WTC11 (cell line): ENCODE measurements at regions not wholly inside any gene's neighbourhood (a gene's known extent, or its start where the extent isn't known, plus 50 kb on each side); places are given as distances from the start of the nearest gene placed in this dataset.

Experiments
- ATAC-seq: fragments of 200-7000 bp; cut with Tn5 transposase; 2 replicates; pipeline ENCODE4 v1.10.0; 2021; ENCODE audit warnings: mild to moderate bottlenecking, moderate library complexity
- CTCF ChIA-PET: fragments of 300-600 bp; sonication (Branson Sonifier 250); formaldehyde crosslinking; loops from one replicate; lab custom pipeline; 2021; ENCODE audit warnings: antibody characterized with exemption; lab: Charles Lee
- POLR2A ChIA-PET: fragments of 350-600 bp; sonication (Branson Sonifier 250); formaldehyde crosslinking; loops from one replicate; lab custom pipeline; 2021; ENCODE audit warnings: antibody characterized with exemption; lab: Charles Lee
- DNase-seq: peaks from one replicate; pipeline ENCODE4 v3.0.0; 2021; ENCODE audit warnings: low spot score
- H3K27ac Mint-ChIP-seq: 2 replicates; pipeline ENCODE4 v1.8.0; 2021; ENCODE audit warnings: mixed read lengths
- H3K27me3 Mint-ChIP-seq: 2 replicates; pipeline ENCODE4 v1.8.0; 2021; ENCODE audit warnings: low read depth, mild to moderate bottlenecking, moderate library complexity, mixed read lengths
- H3K36me3 Mint-ChIP-seq: 2 replicates; pipeline ENCODE4 v1.8.0; 2021; ENCODE audit warnings: mixed read lengths
- H3K4me1 Mint-ChIP-seq: 2 replicates; pipeline ENCODE4 v1.8.0; 2022; ENCODE audit warnings: mixed read lengths
- H3K4me3 Mint-ChIP-seq: 2 replicates; pipeline ENCODE4 v1.8.0; 2021; ENCODE audit warnings: mild to moderate bottlenecking, moderate library complexity, mixed read lengths
- H3K9me3 Mint-ChIP-seq: 2 replicates; pipeline ENCODE4 v1.8.0; 2021; ENCODE audit warnings: mixed read lengths
- AFF4 ChIP-seq: sonication (generic); formaldehyde crosslinking; IDR thresholded peaks from 2 replicates; pipeline ENCODE4 v1.8.1; 2023; ENCODE audit warnings: mild to moderate bottlenecking, missing genetic modification reagents, borderline replicate concordance
- AR ChIP-seq: fragments of 250-450 bp; sonication (Bioruptor Pico); IDR thresholded peaks from 2 replicates; pipeline ENCODE4 v1.9.0; 2021; ENCODE audit warnings: mild to moderate bottlenecking
- ATF1 ChIP-seq: sonication (generic); formaldehyde crosslinking; IDR thresholded peaks from 2 replicates; pipeline ENCODE4 v1.8.1; 2023; ENCODE audit warnings: mild to moderate bottlenecking, moderate library complexity, missing genetic modification reagents
- FOXK1 ChIP-seq: sonication (generic); formaldehyde crosslinking; IDR thresholded peaks from 2 replicates; pipeline ENCODE4 v1.8.0; 2022; ENCODE audit warnings: mild to moderate bottlenecking, moderate library complexity, missing genetic modification reagents
- KAT7 ChIP-seq: sonication (generic); formaldehyde crosslinking; IDR thresholded peaks from 2 replicates; pipeline ENCODE4 v1.8.1; 2023; ENCODE audit warnings: missing genetic modification reagents, mild to moderate bottlenecking, borderline replicate concordance
- OVOL2 ChIP-seq: fragments of 250-450 bp; sonication (Bioruptor Pico); IDR thresholded peaks from 2 replicates; pipeline ENCODE4 v1.9.0; 2021; ENCODE audit warnings: mild to moderate bottlenecking, borderline replicate concordance
- PRDM15 ChIP-seq: sonication (generic); formaldehyde crosslinking; IDR thresholded peaks from 2 replicates; pipeline ENCODE4 v1.8.0; 2022; ENCODE audit warnings: missing genetic modification reagents
- PRRX2 ChIP-seq: fragments of 250-450 bp; sonication (Bioruptor Pico); IDR thresholded peaks from 2 replicates; pipeline ENCODE4 v1.8.0; 2021; ENCODE audit warnings: mild to moderate bottlenecking
- SMAD4 ChIP-seq: sonication (generic); formaldehyde crosslinking; IDR thresholded peaks from 2 replicates; pipeline ENCODE4 v1.8.0; 2022; ENCODE audit warnings: mild to moderate bottlenecking, missing genetic modification reagents
- SP1 ChIP-seq: sonication (generic); formaldehyde crosslinking; conservative IDR thresholded peaks from 2 replicates; pipeline ENCODE4 v1.8.1; 2022; ENCODE audit warnings: missing genetic modification reagents
- ZNF121 ChIP-seq: sonication (generic); formaldehyde crosslinking; IDR thresholded peaks from 2 replicates; pipeline ENCODE4 v1.8.0; 2023; ENCODE audit warnings: missing genetic modification reagents
- ZNF219 ChIP-seq: sonication (generic); formaldehyde crosslinking; IDR thresholded peaks from 2 replicates; pipeline ENCODE4 v1.8.0; 2023; ENCODE audit warnings: missing genetic modification reagents, mild to moderate bottlenecking, borderline replicate concordance
- ZNF263 ChIP-seq: sonication (generic); formaldehyde crosslinking; IDR thresholded peaks from 2 replicates; pipeline ENCODE4 v1.8.1; 2022; ENCODE audit warnings: low read depth, mild to moderate bottlenecking, moderate library complexity, missing genetic modification reagents
- TF ChIP-seq, protein P1 (sequence below): sonication (generic); formaldehyde crosslinking; IDR thresholded peaks from 2 replicates; pipeline ENCODE4 v1.8.0; 2023; ENCODE audit warnings: mild to moderate bottlenecking, missing genetic modification reagents
- TF ChIP-seq, protein P2 (sequence below): fragments of 250-450 bp; sonication (Bioruptor Pico); IDR thresholded peaks from 2 replicates; pipeline ENCODE4 v1.8.0; 2021; ENCODE audit warnings: mild to moderate bottlenecking

DNA sequence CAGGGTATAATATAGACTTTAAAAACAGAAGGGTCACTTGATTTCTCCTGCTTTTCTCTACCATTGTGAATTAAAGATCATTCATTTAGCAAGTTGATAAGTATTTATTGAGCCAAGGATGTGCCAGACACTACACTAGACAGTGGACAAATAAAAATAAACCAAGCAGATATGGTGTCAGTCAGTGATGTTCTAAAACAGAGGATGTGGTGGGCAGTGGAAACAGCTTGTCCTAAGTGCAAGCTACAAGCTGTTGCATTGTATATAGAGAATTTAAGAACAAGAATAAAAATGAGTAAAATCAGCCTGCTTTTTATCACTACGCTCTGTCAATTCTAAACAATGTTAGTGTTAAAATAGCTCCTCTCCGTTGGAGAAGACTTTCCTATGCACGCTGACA is 637.3 kb upstream of the GRM7 start:
- TF ChIP-seq, protein P1, sequence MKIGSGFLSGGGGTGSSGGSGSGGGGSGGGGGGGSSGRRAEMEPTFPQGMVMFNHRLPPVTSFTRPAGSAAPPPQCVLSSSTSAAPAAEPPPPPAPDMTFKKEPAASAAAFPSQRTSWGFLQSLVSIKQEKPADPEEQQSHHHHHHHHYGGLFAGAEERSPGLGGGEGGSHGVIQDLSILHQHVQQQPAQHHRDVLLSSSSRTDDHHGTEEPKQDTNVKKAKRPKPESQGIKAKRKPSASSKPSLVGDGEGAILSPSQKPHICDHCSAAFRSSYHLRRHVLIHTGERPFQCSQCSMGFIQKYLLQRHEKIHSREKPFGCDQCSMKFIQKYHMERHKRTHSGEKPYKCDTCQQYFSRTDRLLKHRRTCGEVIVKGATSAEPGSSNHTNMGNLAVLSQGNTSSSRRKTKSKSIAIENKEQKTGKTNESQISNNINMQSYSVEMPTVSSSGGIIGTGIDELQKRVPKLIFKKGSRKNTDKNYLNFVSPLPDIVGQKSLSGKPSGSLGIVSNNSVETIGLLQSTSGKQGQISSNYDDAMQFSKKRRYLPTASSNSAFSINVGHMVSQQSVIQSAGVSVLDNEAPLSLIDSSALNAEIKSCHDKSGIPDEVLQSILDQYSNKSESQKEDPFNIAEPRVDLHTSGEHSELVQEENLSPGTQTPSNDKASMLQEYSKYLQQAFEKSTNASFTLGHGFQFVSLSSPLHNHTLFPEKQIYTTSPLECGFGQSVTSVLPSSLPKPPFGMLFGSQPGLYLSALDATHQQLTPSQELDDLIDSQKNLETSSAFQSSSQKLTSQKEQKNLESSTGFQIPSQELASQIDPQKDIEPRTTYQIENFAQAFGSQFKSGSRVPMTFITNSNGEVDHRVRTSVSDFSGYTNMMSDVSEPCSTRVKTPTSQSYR (CRISPR knock-in tag), result no peak
- no peak for TF ChIP-seq SP1 (CRISPR knock-in tag)
- no peak for TF ChIP-seq ZNF263
- TF ChIP-seq ZNF121 (CRISPR knock-in tag), result no peak
- no peak for TF ChIP-seq OVOL2 (CRISPR knock-in tag)
- no peak for TF ChIP-seq FOXK1 (CRISPR knock-in tag)
- TF ChIP-seq KAT7 (CRISPR knock-in tag), result no peak
- no peak for TF ChIP-seq AR
- no peak for TF ChIP-seq PRRX2 (CRISPR knock-in tag)
- ATAC-seq, result no peak
- peaks cover 16% of the 10 kb centered on the region for H3K36me3 Mint-ChIP-seq
- no peak overlapping the region for H3K27ac Mint-ChIP-seq
- ChIA-PET POLR2A (no interaction called here), CTCF (no interaction called here)
- H3K9me3 Mint-ChIP-seq, result peaks cover 44% of the 10 kb centered on the region
- DNase-seq, result no peak
- H3K4me3 Mint-ChIP-seq, result no peak overlapping the region
- peaks cover 5% of the 10 kb centered on the region; the same call in 1 of the 2 replicates for H3K4me1 Mint-ChIP-seq
- 0 out of 2 replicates have a peak, but pooled peaks cover 3% of the 10 kb centered on the region for H3K27me3 Mint-ChIP-seq

DNA sequence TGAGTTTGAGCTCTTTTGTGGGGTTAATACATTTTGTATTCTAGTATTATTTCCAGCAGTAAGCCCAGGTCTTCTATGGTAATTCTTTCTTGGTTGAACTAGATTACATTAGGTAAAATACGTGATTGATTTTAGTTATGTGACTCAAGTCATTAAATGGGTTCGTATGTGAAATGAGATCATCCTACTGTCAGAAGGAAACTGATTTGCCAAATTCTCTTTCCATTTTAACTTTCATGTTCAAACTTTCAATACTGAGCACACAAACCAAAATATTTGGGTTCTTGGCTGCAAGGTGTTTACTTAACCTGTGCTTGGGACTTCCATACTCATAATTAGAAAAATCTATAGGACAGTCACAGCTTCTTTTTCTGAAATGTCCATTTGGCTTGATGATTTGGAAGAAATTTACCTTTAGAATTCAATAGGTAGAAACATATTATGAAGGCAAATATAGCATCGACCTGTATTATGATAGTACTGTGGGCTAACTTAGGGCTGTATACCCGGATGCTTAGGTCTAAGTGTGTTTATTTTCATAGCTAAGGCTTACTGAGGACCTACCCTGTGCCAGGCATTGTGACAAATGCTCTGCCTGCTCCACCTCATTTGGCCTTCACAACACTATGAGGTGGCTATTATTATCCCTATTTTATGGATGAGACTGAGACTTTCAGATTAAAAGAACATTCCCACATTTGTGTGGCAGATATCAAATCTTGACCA is 631.8 kb upstream of the GRM7 start:
- POLR2A ChIA-PET, result no interaction called here
- no peaks in the 10 kb centered on the region; the same call in 1 of the 2 replicates for H3K27me3 Mint-ChIP-seq
- no peak for ATAC-seq
- no peak overlapping the region for H3K27ac Mint-ChIP-seq
- peaks cover 55% of the 10 kb centered on the region for H3K9me3 Mint-ChIP-seq
- no peak overlapping the region for H3K4me3 Mint-ChIP-seq
- H3K36me3 Mint-ChIP-seq, result peaks cover 13% of the 10 kb centered on the region
- no peak for DNase-seq
- no peaks in the 10 kb centered on the region for H3K4me1 Mint-ChIP-seq
- CTCF ChIA-PET, result no interaction called here
- TF ChIP-seq, protein P1 (CRISPR knock-in tag), result no peak
- TF ChIP-seq SMAD4, result no peak
- no peak for TF ChIP-seq AFF4
- TF ChIP-seq PRDM15, result no peak
- no peak for TF ChIP-seq ZNF219 (CRISPR knock-in tag)
- TF ChIP-seq ATF1 (CRISPR knock-in tag), result no peak
- no peak for TF ChIP-seq FOXK1 (CRISPR knock-in tag)
- TF ChIP-seq, protein P2, sequence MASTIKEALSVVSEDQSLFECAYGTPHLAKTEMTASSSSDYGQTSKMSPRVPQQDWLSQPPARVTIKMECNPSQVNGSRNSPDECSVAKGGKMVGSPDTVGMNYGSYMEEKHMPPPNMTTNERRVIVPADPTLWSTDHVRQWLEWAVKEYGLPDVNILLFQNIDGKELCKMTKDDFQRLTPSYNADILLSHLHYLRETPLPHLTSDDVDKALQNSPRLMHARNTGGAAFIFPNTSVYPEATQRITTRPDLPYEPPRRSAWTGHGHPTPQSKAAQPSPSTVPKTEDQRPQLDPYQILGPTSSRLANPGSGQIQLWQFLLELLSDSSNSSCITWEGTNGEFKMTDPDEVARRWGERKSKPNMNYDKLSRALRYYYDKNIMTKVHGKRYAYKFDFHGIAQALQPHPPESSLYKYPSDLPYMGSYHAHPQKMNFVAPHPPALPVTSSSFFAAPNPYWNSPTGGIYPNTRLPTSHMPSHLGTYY (CRISPR knock-in tag), result no peak
